Progenitor cell of endocrine pancreas (in vitro differentiated cells): ENCODE measurements at regions not wholly inside any gene's neighbourhood (a gene's known extent, or its start where the extent isn't known, plus 50 kb on each side); places are given as distances from the start of the nearest gene placed in this dataset.

Source experiments
- DNase-seq: peaks from one replicate; pipeline ENCODE4 v3.0.0; 2021; ENCODE audit warnings: low spot score; ENCODE audit not compliant: unreplicated experiment
- H3K27ac Mint-ChIP-seq: 2 replicates; pipeline ENCODE4 v1.8.0; 2021; ENCODE audit warnings: mild to moderate bottlenecking, moderate library complexity, mixed read lengths
- H3K27me3 Mint-ChIP-seq: 2 replicates; pipeline ENCODE4 v1.8.0; 2021; ENCODE audit warnings: mixed read lengths
- H3K36me3 Mint-ChIP-seq: 2 replicates; pipeline ENCODE4 v1.8.0; 2022; ENCODE audit warnings: mixed read lengths; ENCODE audit not compliant: insufficient read depth
- H3K4me1 Mint-ChIP-seq: 2 replicates; pipeline ENCODE4 v1.8.0; 2021; ENCODE audit warnings: low read depth, mixed read lengths
- H3K4me3 Mint-ChIP-seq: 2 replicates; pipeline ENCODE4 v1.8.0; 2021; ENCODE audit warnings: low read depth, mild to moderate bottlenecking, moderate library complexity, mixed read lengths
- H3K9me3 Mint-ChIP-seq: 2 replicates; pipeline ENCODE4 v1.8.0; 2021; ENCODE audit warnings: low read depth, mixed read lengths
- TF ChIP-seq, protein P1 (sequence below): fragments of 200-600 bp; sonication (generic); IDR thresholded peaks from one replicate; pipeline ENCODE4 v1.5.0; 2021; ENCODE audit warnings: antibody characterized with exemption, mild to moderate bottlenecking; ENCODE audit not compliant: unreplicated experiment

DNA sequence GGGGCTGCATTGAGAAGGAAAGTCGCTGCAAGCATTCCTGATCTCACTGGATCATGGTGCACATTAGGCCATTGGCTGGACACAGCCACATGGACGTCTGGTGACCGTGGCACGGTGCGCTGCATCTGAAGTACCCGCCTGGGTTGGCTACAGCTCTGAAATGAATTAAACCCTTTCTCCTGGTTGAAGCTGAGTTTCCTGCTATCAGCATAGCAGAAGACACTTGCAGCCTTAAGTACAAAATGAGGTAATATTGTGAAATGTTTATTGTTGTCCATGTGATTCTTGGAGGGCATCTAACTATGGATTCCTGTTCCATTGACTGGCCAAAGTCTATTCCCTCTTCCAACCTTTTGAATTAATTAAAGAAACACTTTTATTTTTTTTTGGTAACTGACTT lies 89.8 kb upstream of the ADTRP start:
- H3K27me3 Mint-ChIP-seq, result no peaks in the 10 kb centered on the region
- no peaks in the 10 kb centered on the region for H3K4me1 Mint-ChIP-seq
- no peak overlapping the region for H3K27ac Mint-ChIP-seq
- TF ChIP-seq, protein P1, sequence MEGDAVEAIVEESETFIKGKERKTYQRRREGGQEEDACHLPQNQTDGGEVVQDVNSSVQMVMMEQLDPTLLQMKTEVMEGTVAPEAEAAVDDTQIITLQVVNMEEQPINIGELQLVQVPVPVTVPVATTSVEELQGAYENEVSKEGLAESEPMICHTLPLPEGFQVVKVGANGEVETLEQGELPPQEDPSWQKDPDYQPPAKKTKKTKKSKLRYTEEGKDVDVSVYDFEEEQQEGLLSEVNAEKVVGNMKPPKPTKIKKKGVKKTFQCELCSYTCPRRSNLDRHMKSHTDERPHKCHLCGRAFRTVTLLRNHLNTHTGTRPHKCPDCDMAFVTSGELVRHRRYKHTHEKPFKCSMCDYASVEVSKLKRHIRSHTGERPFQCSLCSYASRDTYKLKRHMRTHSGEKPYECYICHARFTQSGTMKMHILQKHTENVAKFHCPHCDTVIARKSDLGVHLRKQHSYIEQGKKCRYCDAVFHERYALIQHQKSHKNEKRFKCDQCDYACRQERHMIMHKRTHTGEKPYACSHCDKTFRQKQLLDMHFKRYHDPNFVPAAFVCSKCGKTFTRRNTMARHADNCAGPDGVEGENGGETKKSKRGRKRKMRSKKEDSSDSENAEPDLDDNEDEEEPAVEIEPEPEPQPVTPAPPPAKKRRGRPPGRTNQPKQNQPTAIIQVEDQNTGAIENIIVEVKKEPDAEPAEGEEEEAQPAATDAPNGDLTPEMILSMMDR, result no peak
- H3K4me3 Mint-ChIP-seq, result no peak overlapping the region
- H3K36me3 Mint-ChIP-seq, result no peaks in the 10 kb centered on the region
- no peak for DNase-seq
- H3K9me3 Mint-ChIP-seq, result no peaks in the 10 kb centered on the region

DNA sequence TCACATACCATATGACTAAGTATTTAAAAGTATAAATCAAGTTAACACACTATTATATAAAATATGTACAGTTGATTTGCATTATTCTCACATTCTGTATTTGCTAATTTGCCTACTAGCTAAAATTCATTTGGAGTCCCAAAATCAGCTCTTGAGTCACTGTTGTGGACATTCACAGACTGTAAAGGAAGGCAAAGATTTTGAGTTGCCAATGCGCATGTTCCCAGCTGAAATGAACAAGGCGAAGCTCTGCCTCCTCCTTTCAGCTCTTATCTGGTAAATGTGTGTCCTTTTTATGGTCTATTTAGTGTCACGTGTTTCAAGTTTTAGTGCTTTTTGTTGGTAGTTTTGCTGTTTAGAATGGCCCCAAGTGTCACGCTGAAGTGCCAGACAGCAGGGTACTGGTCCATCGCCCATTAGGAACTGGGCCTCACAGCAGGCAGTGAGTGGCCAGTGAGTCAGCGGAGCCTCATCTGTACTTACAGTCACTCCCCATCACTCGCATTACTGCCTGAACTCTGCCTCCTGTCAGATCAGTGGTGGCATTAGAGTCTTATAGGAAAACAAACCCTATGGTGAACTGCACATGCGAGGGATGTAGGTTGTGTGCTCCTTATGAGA lies 87.2 kb upstream of the ADTRP start:
- no peaks in the 10 kb centered on the region for H3K36me3 Mint-ChIP-seq
- H3K27me3 Mint-ChIP-seq, result no peaks in the 10 kb centered on the region
- no peaks in the 10 kb centered on the region for H3K4me1 Mint-ChIP-seq
- H3K4me3 Mint-ChIP-seq, result no peak overlapping the region
- H3K27ac Mint-ChIP-seq, result no peak overlapping the region
- TF ChIP-seq, protein P1, result no peak
- no peak for DNase-seq
- no peaks in the 10 kb centered on the region for H3K9me3 Mint-ChIP-seq

DNA sequence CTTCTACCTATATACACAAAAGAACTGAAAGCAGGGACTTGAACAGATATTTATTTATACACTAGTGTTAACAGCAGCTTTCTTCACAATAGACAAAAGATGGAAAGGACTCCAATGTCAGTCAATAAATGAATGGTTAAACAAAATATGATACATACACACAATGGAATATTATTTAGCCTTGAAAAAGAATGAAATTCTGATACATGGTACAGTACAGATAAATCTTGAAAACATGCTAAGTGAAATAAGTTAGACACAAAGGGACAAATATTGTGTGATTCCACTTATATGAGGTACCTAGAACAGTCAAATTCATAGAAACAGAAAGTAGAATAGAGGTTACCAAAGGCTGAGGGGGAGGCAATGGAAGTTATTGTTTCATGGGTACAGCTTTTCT lies 79.8 kb upstream of the ADTRP start:
- H3K4me1 Mint-ChIP-seq, result peaks cover 4% of the 10 kb centered on the region
- H3K9me3 Mint-ChIP-seq, result no peaks in the 10 kb centered on the region
- no peaks in the 10 kb centered on the region for H3K27me3 Mint-ChIP-seq
- H3K36me3 Mint-ChIP-seq, result no peaks in the 10 kb centered on the region
- H3K4me3 Mint-ChIP-seq, result no peak overlapping the region
- DNase-seq, result no peak
- no peak overlapping the region for H3K27ac Mint-ChIP-seq
- TF ChIP-seq, protein P1, result no peak

DNA sequence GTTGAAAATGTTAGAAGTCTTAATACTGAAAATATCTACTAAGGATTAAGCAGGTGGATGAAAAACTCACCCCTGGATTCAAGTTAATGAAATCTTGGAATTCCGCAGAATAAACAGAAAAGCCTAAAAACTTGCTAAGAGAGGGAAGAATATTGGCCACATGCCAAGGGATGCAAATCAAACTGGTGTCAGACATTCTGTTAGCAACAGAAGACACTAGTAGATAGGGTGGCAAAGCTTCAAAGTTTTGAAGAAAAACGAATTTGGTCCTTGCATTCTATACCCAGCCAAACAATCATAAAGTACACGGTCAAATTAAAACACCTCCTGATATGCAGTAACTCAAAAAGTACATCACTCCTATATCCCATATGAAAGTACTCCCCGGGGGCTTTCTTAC lies 77.1 kb upstream of the ADTRP start:
- H3K36me3 Mint-ChIP-seq, result no peaks in the 10 kb centered on the region
- no peak for DNase-seq
- H3K27ac Mint-ChIP-seq, result no peak overlapping the region
- TF ChIP-seq, protein P1, result no peak
- H3K4me3 Mint-ChIP-seq, result no peak overlapping the region
- peaks cover 5% of the 10 kb centered on the region for H3K4me1 Mint-ChIP-seq
- H3K27me3 Mint-ChIP-seq, result no peaks in the 10 kb centered on the region
- H3K9me3 Mint-ChIP-seq, result no peaks in the 10 kb centered on the region

DNA sequence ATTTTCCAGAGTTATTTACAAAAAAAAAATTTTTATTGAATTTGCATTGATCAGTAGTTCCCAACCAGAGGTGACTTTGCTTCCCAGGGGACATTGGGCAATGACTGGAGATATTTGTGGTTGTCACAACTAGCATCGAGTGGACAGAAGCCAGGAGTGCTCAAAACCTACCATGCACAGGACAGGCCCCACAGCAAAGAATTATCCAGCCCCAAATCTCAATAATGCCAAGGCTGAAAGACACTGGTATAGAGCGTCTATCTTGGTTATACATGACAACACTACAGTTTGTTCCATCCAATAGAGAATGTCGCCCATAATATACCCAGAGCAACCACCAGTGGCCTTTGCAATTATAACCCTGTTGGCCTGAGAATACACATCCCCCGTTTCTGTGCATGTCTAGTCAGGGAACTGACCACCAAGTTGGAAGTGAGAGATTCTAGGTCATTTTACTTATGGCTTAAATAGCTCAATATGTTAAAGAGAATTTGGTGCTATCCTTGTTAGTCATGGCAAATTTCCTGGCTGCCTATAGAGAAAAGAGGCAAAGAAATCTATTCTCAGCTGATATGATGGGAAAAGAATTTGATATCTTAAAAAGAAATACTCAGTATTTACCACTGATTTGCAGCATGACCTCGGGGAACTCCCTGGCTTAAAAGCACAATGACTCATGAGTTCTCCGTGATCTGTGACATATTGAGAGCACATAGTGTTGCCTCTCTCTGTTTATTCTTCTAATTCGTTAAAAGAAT lies 76.0 kb upstream of the ADTRP start:
- DNase-seq, result no peak
- Mint-ChIP-seq H3K27me3 (no peaks in the 10 kb centered on the region), H3K4me1 (peaks cover 5% of the 10 kb centered on the region), H3K27ac (no peak overlapping the region), H3K36me3 (no peaks in the 10 kb centered on the region), H3K4me3 (no peak overlapping the region), H3K9me3 (no peaks in the 10 kb centered on the region)
- TF ChIP-seq, protein P1, result no peak
